T-helper 1 cell treated with Interleukin-12 subunit alpha and Interleukin-12 subunit beta and Interleukin-4 antibody, amounts not matched to agents 30 μg/mL and 1 μg/mL, for 36 hours (primary cell): ENCODE measurements at regions not wholly inside any gene's neighbourhood (a gene's known extent, or its start where the extent isn't known, plus 50 kb on each side); places are given as distances from the start of the nearest gene placed in this dataset.

Experiments used
- H3K27ac Mint-ChIP-seq: one replicate; pipeline ENCODE4 v1.8.0; 2021; ENCODE audit warnings: mild to moderate bottlenecking, mixed read lengths
- H3K27me3 Mint-ChIP-seq: one replicate; pipeline ENCODE4 v1.8.0; 2021; ENCODE audit warnings: low read depth, mixed read lengths
- H3K36me3 Mint-ChIP-seq: one replicate; pipeline ENCODE4 v1.8.0; 2021; ENCODE audit warnings: low read depth, mixed read lengths
- H3K4me1 Mint-ChIP-seq: one replicate; pipeline ENCODE4 v1.8.0; 2021; ENCODE audit warnings: low read depth, mixed read lengths
- H3K4me3 Mint-ChIP-seq: one replicate; pipeline ENCODE4 v1.8.0; 2021; ENCODE audit warnings: mild to moderate bottlenecking, moderate library complexity, mixed read lengths
- H3K9me3 Mint-ChIP-seq: one replicate; pipeline ENCODE4 v1.8.0; 2021; ENCODE audit warnings: mixed read lengths

DNA sequence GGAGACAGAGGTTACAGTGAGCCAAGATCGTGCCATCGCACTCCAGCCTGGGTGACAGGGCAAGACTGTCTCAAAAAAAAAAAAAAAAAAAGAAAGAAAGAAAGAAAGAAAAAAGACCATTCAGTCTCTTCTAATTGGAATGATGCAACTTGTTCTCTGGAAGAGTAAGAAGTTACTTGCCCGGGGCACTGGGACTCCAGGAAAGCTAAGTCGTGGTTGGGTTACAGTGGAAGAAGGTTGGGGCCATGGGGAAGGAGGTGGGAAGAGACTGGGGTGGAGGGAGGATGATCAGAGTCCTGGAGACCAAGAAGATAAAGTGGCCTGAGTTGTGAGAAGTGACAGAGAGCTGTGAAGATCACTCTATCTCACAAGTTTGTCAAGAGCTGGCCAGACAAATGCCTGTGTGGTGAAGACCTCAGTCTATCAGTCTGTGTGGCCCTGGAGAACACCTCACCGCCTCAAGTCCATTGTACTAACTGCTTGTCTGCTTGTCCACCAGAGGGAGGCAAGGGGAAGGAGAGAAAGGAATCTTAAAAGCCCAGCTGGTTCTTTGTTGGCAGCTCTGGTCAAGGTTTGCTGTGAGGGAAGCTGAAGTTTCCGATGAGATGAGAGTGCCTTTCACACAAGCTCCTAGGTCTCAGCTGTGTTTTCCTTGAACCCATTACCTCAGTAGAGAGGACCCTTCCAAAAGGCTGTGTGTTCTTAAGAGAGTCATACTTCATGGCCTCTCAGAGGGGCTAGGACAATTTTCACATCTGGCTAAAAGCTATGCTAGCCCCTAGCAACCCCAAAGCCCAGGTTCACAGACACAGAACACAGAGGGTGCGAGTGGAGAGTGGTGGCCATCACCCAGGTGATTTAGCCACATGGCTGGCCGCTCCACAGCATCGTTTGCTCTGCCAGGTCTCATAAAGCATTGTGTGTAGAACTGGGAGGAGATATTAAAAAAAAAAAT, 72.0 kb upstream of the TMEM178A start:
- Mint-ChIP-seq H3K27ac (no peak overlapping the region), H3K27me3 (no peaks in the 10 kb centered on the region)

DNA sequence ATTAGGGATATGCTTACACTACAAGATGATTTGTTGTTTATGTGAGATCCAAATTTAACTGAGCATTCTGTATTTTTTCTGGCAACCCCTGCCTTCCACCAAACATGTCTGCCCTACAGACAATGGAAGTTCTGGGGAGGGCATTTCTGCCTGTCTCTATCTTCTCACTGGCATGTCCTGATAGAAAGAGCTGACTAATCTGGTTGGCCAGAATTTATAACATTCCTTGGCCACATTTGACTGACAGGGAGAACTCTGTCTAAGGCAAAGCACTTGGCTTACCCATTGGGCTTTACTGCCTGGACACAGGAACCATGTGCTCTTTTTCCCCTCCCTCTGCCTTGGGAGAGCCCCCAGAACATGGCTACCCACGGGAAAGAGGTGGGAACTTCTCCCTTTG, 70.6 kb upstream of the TMEM178A start:
- H3K27ac Mint-ChIP-seq: no peak overlapping the region
- no peaks in the 10 kb centered on the region for H3K4me1 Mint-ChIP-seq
- H3K4me3 Mint-ChIP-seq: no peak overlapping the region
- H3K9me3 Mint-ChIP-seq: no peaks in the 10 kb centered on the region
- H3K27me3 Mint-ChIP-seq: no peaks in the 10 kb centered on the region
- no peaks in the 10 kb centered on the region for H3K36me3 Mint-ChIP-seq

More for the DNA sequence above, 72.0 kb upstream of the TMEM178A start:
- H3K4me1 Mint-ChIP-seq: no peaks in the 10 kb centered on the region
- no peak overlapping the region for H3K4me3 Mint-ChIP-seq
- no peaks in the 10 kb centered on the region for H3K9me3 Mint-ChIP-seq
- H3K36me3 Mint-ChIP-seq: no peaks in the 10 kb centered on the region

DNA sequence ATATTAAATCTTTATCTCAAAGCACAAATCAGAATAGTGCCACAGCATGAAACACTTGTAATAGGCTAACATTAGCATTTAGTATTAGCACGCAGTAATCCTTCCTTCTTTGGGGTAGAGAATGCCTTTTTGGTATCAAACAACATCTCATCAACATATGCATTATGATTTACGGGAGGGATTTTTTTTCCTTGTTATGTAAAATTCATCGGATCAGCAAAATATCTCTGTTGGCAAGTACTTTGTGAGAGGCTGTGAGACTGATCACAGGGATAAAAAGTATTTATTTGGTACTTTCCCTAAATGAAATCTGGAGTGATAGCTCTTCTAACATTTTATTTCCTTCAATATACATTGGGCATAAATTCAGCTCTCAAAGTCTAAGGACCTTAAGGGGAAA, 68.4 kb upstream of the TMEM178A start:
- Mint-ChIP-seq H3K4me3 (no peak overlapping the region), H3K4me1 (no peaks in the 10 kb centered on the region)

DNA sequence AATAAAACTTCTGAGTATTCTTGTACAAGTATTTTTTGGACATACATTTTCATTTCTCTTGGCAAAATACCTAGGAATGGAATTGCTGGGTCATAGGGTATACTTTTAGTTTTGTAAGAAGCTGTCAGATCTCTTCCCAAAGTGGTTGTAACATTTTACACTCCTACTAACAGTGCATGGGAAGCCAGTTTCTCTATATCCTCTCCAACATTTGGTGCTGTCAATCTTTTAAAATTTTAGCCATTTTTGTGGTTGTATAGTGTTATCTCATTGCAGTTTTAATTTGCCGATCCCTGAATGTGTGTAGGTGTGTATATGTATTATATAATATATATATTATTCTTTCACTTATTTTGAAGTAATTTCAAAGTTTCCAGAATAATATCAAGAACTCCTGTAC, 63.1 kb upstream of the TMEM178A start:
- Mint-ChIP-seq H3K9me3 (no peaks in the 10 kb centered on the region), H3K27me3 (peaks cover 4% of the 10 kb centered on the region), H3K4me3 (no peak overlapping the region), H3K36me3 (no peaks in the 10 kb centered on the region), H3K27ac (no peak overlapping the region), H3K4me1 (no peaks in the 10 kb centered on the region)

More for the DNA sequence above, 68.4 kb upstream of the TMEM178A start:
- Mint-ChIP-seq H3K9me3 (no peaks in the 10 kb centered on the region), H3K27me3 (no peaks in the 10 kb centered on the region), H3K27ac (no peak overlapping the region), H3K36me3 (no peaks in the 10 kb centered on the region)

DNA sequence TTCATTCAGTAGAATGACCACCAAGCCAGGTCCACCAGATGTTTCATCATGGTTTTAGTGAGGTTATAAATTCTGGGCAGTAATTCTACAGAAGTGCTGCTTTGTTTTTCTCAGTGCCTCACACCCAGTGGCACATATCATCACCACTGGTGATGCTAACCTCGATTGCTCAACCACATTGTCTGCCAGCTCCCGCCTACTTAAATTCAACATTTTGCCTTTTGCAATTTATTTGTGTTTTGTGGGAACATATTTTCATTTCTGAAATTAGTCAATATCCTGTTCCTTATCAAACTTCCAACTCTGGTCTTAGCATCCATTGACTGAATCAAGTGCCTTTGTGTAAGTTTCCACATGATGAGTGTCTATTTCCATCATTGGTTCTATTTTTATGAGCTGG, 62.3 kb upstream of the TMEM178A start:
- Mint-ChIP-seq H3K9me3 (no peaks in the 10 kb centered on the region), H3K36me3 (no peaks in the 10 kb centered on the region), H3K4me3 (no peak overlapping the region), H3K4me1 (no peaks in the 10 kb centered on the region), H3K27me3 (peaks cover 4% of the 10 kb centered on the region), H3K27ac (no peak overlapping the region)

DNA sequence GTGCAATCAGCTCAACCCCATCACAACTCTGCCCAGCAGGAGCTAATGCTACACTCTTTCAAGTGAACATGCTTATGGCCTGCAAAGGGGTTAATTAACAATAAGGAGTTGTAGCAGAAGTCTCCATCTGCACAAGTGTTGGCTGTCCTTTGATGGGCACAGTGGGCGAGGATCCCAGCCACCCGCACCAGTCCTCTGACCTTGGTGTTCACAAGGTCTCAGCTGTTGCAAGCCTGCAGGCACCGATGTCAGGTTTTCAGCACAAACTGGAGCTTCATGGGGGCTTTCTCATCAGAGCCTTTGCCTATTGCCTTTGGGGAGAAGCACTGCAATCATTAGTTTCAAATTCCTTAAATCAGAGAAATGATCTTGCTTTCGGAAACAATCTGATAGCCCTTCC, 60.9 kb upstream of the TMEM178A start:
- Mint-ChIP-seq H3K27ac (no peak overlapping the region), H3K9me3 (no peaks in the 10 kb centered on the region), H3K4me3 (no peak overlapping the region), H3K4me1 (no peaks in the 10 kb centered on the region), H3K27me3 (peaks cover 16% of the 10 kb centered on the region), H3K36me3 (no peaks in the 10 kb centered on the region)

DNA sequence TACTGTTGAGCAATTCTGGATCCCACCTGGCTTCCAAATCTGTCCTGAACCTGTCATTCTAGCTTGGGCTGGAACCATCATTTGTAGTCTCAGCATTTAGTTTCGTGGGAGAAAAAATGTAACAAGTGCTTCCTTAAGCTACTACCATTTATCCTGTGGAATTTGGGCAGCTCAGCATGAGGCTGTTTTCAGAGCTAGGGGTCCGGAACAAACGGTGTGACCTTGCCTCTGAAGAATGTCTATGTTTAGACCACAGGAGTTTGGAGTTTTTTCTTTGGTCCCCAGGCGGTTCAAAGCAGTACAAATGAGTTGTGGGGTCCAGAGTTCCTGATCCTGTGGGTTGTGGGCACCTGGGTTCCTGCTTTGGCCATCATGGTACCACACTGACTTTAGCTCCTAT, 59.1 kb upstream of the TMEM178A start:
- peaks cover 16% of the 10 kb centered on the region for H3K27me3 Mint-ChIP-seq
- no peaks in the 10 kb centered on the region for H3K9me3 Mint-ChIP-seq
- H3K27ac Mint-ChIP-seq: no peak overlapping the region
- no peak overlapping the region for H3K4me3 Mint-ChIP-seq
- H3K36me3 Mint-ChIP-seq: no peaks in the 10 kb centered on the region
- no peaks in the 10 kb centered on the region for H3K4me1 Mint-ChIP-seq

DNA sequence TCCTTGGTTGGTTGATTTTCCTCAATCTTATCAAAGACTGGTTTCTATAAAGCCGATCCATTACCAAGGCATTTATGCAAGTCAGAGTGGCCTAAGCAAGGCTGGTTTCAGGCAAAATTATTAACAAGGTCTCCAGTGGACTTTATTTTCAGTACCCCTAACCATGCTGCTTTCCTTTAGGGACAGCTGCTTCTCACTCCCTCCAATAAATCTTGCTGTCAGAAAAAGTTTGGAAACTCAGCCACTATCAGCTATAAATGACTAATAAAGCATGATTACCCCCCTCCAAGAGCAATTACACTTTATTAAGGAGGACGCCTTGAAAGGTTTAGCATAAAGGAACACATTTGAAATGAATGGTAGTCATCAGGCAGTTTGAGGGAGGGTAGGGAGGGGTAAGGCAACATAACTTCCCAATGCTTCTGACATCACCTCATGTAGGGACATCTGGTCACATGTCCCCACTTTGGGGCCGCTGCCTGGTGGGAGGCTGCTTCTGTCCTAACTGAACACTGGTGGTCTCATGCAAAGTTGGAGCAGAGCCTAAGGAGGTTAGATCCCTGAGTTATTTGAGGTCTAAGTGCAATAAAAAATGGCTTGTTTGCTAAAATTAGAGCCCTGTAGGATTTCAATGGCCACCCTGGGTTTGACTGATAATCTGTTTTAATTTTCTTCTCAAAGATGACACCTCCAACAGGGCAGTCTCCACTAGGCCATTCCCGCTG, 58.0 kb upstream of the TMEM178A start:
- H3K9me3 Mint-ChIP-seq: no peaks in the 10 kb centered on the region
- H3K27ac Mint-ChIP-seq: no peak overlapping the region
- no peaks in the 10 kb centered on the region for H3K4me1 Mint-ChIP-seq
- no peaks in the 10 kb centered on the region for H3K36me3 Mint-ChIP-seq
- H3K4me3 Mint-ChIP-seq: no peak overlapping the region
- H3K27me3 Mint-ChIP-seq: peaks cover 20% of the 10 kb centered on the region

DNA sequence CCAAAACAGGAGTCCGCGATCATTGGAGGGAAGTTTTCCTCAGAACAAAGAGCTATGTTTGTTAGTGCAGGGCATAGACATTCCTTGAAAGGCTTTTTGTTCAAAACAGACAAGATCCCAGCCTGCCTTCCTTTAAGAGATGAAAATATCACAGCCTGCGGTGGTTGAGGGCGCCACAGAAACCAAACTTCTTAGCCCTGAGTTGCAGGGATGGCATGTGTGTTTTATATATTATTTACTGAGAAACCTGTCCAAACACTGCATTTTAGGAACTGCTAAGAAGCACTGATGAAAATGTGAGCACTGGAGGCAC, 57.5 kb upstream of the TMEM178A start:
- Mint-ChIP-seq H3K4me1 (no peaks in the 10 kb centered on the region), H3K27ac (no peak overlapping the region), H3K27me3 (peaks cover 20% of the 10 kb centered on the region), H3K4me3 (no peak overlapping the region), H3K9me3 (no peaks in the 10 kb centered on the region), H3K36me3 (no peaks in the 10 kb centered on the region)

DNA sequence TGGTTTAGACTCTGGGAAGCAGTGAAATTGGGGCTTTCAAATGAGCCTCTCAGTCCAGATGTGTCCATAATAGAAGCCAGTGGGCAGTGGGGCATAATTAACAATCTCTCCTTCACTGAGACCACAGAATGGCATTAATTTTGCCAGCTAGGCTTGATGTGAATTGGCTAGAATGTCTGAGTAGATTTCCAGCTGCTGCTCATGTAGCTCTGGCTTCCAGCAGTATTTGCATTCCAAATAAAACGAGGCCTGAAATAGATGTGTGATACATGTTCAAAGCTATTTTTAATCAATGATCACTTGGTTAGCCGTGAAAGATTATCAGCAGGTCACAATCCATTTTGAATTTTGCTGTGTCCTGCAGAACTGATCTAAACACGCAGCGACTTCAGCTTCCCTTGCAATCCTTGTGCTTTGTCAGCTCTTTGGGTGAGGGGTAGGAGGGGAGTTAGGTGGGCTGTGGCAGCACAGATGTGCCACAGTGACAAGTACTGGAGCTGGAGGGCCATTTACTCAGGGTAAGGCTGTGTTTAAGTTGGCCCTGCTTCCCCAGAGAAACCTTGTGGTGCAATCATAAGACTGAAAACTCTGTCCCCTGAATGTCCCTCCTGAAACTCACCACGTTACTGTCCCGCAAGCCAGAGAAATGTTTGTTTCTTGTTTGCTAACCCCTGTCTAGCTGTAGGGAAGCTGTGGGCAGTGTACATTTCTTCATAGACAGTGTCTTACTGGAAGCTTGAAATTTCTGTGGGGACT, 56.9 kb upstream of the TMEM178A start:
- Mint-ChIP-seq H3K27ac (no peak overlapping the region), H3K27me3 (peaks cover 20% of the 10 kb centered on the region), H3K4me1 (no peaks in the 10 kb centered on the region), H3K4me3 (no peak overlapping the region), H3K36me3 (no peaks in the 10 kb centered on the region), H3K9me3 (no peaks in the 10 kb centered on the region)

DNA sequence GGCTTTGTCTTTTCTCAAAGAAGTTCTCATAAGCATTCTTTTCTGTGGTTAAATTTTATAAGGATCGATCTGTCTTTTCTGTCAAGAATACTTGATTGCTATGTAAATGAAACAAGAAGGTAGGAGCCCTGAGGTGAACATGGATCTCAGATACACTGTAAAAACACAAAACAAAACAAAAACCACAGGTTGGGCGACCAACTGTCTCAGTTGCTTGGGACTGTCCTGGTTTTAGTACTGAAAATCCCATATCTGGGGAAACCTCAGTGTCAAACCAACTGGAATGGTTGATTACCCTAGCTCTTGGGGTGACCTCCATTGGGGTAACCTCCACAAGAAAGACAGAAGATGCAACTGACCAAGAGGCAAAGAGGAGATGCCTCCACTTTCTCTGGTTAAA, 55.8 kb upstream of the TMEM178A start:
- no peaks in the 10 kb centered on the region for H3K4me1 Mint-ChIP-seq
- H3K27me3 Mint-ChIP-seq: peaks cover 19% of the 10 kb centered on the region
- no peaks in the 10 kb centered on the region for H3K9me3 Mint-ChIP-seq
- no peak overlapping the region for H3K27ac Mint-ChIP-seq
- H3K4me3 Mint-ChIP-seq: no peak overlapping the region
- H3K36me3 Mint-ChIP-seq: no peaks in the 10 kb centered on the region

DNA sequence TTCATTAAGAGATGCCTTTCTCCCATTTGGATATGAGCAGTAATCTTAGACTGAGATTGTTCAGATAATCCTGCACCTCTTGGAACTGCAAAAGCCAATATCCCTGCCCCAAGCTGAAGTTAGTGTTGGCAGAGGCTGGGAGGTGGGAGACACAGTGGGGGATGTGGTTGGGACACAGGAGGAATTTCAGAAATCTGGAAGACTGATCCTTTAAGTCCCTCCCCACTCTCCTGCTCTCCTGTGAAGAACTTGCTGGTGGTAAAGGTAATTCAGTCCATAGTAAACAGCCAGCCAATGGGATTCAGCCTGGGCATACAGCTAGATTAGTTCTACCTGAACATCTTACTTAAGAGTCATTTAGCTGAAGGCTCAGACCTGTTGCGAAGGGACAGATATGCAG, 50.0 kb upstream of the TMEM178A start:
- Mint-ChIP-seq H3K9me3 (no peaks in the 10 kb centered on the region), H3K27me3 (peaks cover 25% of the 10 kb centered on the region), H3K4me3 (no peak overlapping the region), H3K27ac (no peak overlapping the region), H3K36me3 (no peaks in the 10 kb centered on the region), H3K4me1 (no peaks in the 10 kb centered on the region)
